Islet precursor cell (in vitro differentiated cells): ENCODE measurements at regions not wholly inside any gene's neighbourhood (a gene's known extent, or its start where the extent isn't known, plus 50 kb on each side); places are given as distances from the start of the nearest gene placed in this dataset.

Experiments
- DNase-seq: peaks from one replicate; pipeline ENCODE4 v3.0.0-alpha.2; 2018

- no peak for DNase-seq
Measured at GRCh38 chr17:79304884-79305283, 230.3 kb downstream of the ENGASE start.

- DNase-seq = no peak
Measured at GRCh38 chr17:79303641-79304205, 229.1 kb downstream of the ENGASE start.

GRCh38 chr17:79301469-79301868, 226.8 kb downstream of the ENGASE start:
- no peak for DNase-seq

GRCh38 chr17:79299349-79299748, 224.7 kb downstream of the ENGASE start:
- no peak for DNase-seq

- DNase-seq = no peak
Measured at GRCh38 chr17:79298799-79299198, 224.2 kb downstream of the ENGASE start.

GRCh38 chr17:79296243-79296642, 221.6 kb downstream of the ENGASE start:
- DNase-seq = no peak

GRCh38 chr17:79295307-79295706, 220.7 kb downstream of the ENGASE start:
- DNase-seq = no peak

GRCh38 chr17:79294459-79295071, 219.9 kb downstream of the ENGASE start:
- peak; percentile 95 for DNase-seq

- DNase-seq = no peak
Measured at GRCh38 chr17:79292501-79292900, 217.9 kb downstream of the ENGASE start.

- no peak for DNase-seq
Measured at GRCh38 chr17:79291391-79291790, 216.8 kb downstream of the ENGASE start.

GRCh38 chr17:79290726-79291125, 216.1 kb downstream of the ENGASE start:
- DNase-seq = no peak

- DNase-seq = no peak
Measured at GRCh38 chr17:79288950-79289349, 214.3 kb downstream of the ENGASE start.

GRCh38 chr17:79286440-79286839, 211.8 kb downstream of the ENGASE start:
- DNase-seq = no peak

GRCh38 chr17:79285973-79286372, 211.3 kb downstream of the ENGASE start:
- no peak for DNase-seq

- no peak for DNase-seq
Measured at GRCh38 chr17:79282294-79282693, 207.7 kb downstream of the ENGASE start.

GRCh38 chr17:79281803-79282202, 207.2 kb downstream of the ENGASE start:
- DNase-seq = no peak

- no peak for DNase-seq
Measured at GRCh38 chr17:79280866-79281572, 206.4 kb downstream of the ENGASE start.

GRCh38 chr17:79280010-79280409, 205.4 kb downstream of the ENGASE start:
- DNase-seq = no peak

GRCh38 chr17:79279320-79279719, 204.7 kb downstream of the ENGASE start:
- DNase-seq = no peak

GRCh38 chr17:79276821-79277220, 202.2 kb downstream of the ENGASE start:
- DNase-seq = no peak

GRCh38 chr17:79273660-79274059, 199.0 kb downstream of the ENGASE start:
- DNase-seq = no peak

- no peak for DNase-seq
Measured at GRCh38 chr17:79272666-79273219, 198.1 kb downstream of the ENGASE start.

- DNase-seq = no peak
Measured at GRCh38 chr17:79272220-79272619, 197.6 kb downstream of the ENGASE start.

- no peak for DNase-seq
Measured at GRCh38 chr17:79269620-79270019, 195.0 kb downstream of the ENGASE start.
